ENCODE measurements at regions not wholly inside any gene's neighbourhood (a gene's known extent, or its start where the extent isn't known, plus 50 kb on each side); places are given as distances from the start of the nearest gene placed in this dataset.
"Not testable (repeated sequence)": the region's sequence is repeated elsewhere in the genome, so short reads cannot be mapped to it uniquely, and the experiment has no call there.

DNA sequence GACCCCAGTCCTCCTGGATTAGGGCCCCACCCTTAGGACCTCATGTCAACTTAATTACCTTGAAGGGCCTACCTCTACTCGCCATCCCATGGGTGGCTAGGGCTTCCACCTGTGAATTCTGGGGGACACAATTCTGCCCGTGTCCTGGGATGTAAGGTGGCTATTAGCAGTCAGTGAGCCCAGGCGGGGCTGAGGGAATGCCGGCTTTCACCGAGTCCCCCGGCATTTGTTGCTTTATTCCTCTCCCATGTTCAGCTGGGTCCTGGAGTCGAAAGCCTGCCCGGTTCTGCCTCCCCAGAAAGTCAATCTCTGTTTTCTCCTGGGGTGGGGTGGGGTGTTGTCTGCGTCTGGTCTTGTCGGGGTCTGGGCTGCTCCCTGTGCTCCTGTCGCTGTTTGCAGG is 125.6 kb downstream of the GLRX3 start:
- intact Hi-C loops (cut with micrococcal nuclease) = no loop called here
- DNase-seq = no peak
- no peaks in the 10 kb centered on the region for H3K27me3 Mint-ChIP-seq
- no peak overlapping the region for H3K4me3 Mint-ChIP-seq
- Histone ChIP-seq H3K36me3 (ENCODE audit: insufficient read depth, low read length) (no peaks in the 10 kb centered on the region), H3K4me3 (ENCODE audit: low read length in 2 of 2) (no peak overlapping the region), H3K4me1 (ENCODE audit: insufficient read depth, low read length) (no peaks in the 10 kb centered on the region), H3K27me3 (ENCODE audit: insufficient read depth, low read length) (no peaks in the 10 kb centered on the region), H3K9me3 (ENCODE audit: control insufficient read depth in 1 of 2, low read length in 2 of 2) (no peaks in the 10 kb centered on the region), H3K27ac (ENCODE audit: low read depth, low read length) (no peak overlapping the region)
- peaks cover 0 to 7% (median 2%) of the 10 kb centered on the region in 8 donors for H3K9me3 Mint-ChIP-seq
- ChIA-PET CTCF (ENCODE audit: partially characterized antibody) (no interaction called here), POLR2A (ENCODE audit: partially characterized antibody) (no interaction called here)
- H3K27ac Mint-ChIP-seq = no peak overlapping the region
- H3K36me3 Mint-ChIP-seq = peaks cover 0 to 3% of the 10 kb centered on the region in 2 donors
- no peaks in the 10 kb centered on the region for H3K4me1 Mint-ChIP-seq

DNA sequence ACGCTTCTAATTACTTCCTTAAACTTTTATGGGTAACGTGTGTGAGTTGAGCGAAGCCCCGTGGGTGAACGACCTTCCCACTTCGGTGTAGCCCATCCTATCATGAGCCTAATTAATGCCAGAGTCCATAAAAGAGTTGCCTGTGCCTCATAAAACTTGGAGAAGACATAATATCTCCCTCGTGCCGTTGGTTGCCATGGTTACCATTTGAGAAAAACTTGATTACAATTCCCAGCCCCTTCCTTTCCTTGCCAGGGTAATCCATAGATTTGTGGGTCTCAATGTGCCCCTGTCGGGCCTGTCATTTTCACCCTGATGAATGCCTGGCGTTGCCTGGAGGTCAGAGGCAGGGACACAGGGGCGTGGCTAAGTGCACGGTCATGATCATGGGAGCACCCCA is 127.1 kb downstream of the GLRX3 start:
- DNase-seq = no peak
- Mint-ChIP-seq H3K9me3 (peaks cover 0 to 9% (median 4%) of the 10 kb centered on the region in 8 donors), H3K4me1 (no peaks in the 10 kb centered on the region), H3K27ac (no peak overlapping the region), H3K27me3 (no peaks in the 10 kb centered on the region), H3K4me3 (no peak overlapping the region), H3K36me3 (peaks cover 0 to 3% of the 10 kb centered on the region in 2 donors)
- Histone ChIP-seq H3K4me1 (ENCODE audit: insufficient read depth, low read length) (no peaks in the 10 kb centered on the region), H3K9me3 (ENCODE audit: control insufficient read depth in 1 of 2, low read length in 2 of 2) (no peaks in the 10 kb centered on the region), H3K36me3 (ENCODE audit: insufficient read depth, low read length) (no peaks in the 10 kb centered on the region), H3K27ac (ENCODE audit: low read depth, low read length) (no peak overlapping the region), H3K27me3 (ENCODE audit: insufficient read depth, low read length) (no peaks in the 10 kb centered on the region), H3K4me3 (ENCODE audit: low read length in 2 of 2) (no peak overlapping the region)
- POLR2A ChIA-PET (ENCODE audit: partially characterized antibody) = no interaction called here
- intact Hi-C loops (cut with micrococcal nuclease) = no loop called here
- CTCF ChIA-PET (ENCODE audit: partially characterized antibody) = no interaction called here

- no peaks in the 10 kb centered on the region for H3K9me3 ChIP-seq (ENCODE audit: control insufficient read depth in 1 of 2, low read length in 2 of 2)
- no peak overlapping the region for H3K27ac Mint-ChIP-seq
- no peak overlapping the region for H3K27ac ChIP-seq (ENCODE audit: low read depth, low read length)
- no peak for DNase-seq
- no peaks in the 10 kb centered on the region for H3K4me1 ChIP-seq (ENCODE audit: insufficient read depth, low read length)
- no peaks in the 10 kb centered on the region for H3K27me3 ChIP-seq (ENCODE audit: insufficient read depth, low read length)
- no peak overlapping the region for H3K4me3 Mint-ChIP-seq
- H3K36me3 Mint-ChIP-seq = no peaks in the 10 kb centered on the region
- ChIA-PET CTCF (ENCODE audit: partially characterized antibody) (interaction anchor here (0.8 kb wide), 1 partner anchor 73 kb away, joined by 3 read pairs; no protein-coding TSS in a partner anchor), POLR2A (ENCODE audit: partially characterized antibody) (no interaction called here)
- no peaks in the 10 kb centered on the region for H3K27me3 Mint-ChIP-seq
- no peaks in the 10 kb centered on the region for H3K4me1 Mint-ChIP-seq
- peaks cover 0 to 9% (median 4%) of the 10 kb centered on the region in 8 donors for H3K9me3 Mint-ChIP-seq
- intact Hi-C loops (cut with micrococcal nuclease) = no loop called here
- no peaks in the 10 kb centered on the region for H3K36me3 ChIP-seq (ENCODE audit: insufficient read depth, low read length)
- H3K4me3 ChIP-seq (ENCODE audit: low read length in 2 of 2) = no peak overlapping the region
Observed at GRCh38 chr10:130265542-130265941, 129.4 kb downstream of the GLRX3 start.

GRCh38 chr10:130282492-130283218 is 146.5 kb downstream of the GLRX3 start:
- Histone ChIP-seq H3K9me3 (ENCODE audit: control insufficient read depth in 1 of 2, low read length in 2 of 2) (peaks cover 6 to 57% of the 10 kb centered on the region in 2 donors), H3K27ac (ENCODE audit: low read depth, low read length) (no peak overlapping the region), H3K4me3 (ENCODE audit: low read length in 2 of 2) (no peak overlapping the region), H3K27me3 (ENCODE audit: insufficient read depth, low read length) (no peaks in the 10 kb centered on the region), H3K4me1 (ENCODE audit: insufficient read depth, low read length) (no peaks in the 10 kb centered on the region), H3K36me3 (ENCODE audit: insufficient read depth, low read length) (no peaks in the 10 kb centered on the region)
- Mint-ChIP-seq H3K4me3 (no peak overlapping the region), H3K27ac (no peak overlapping the region), H3K4me1 (no peaks in the 10 kb centered on the region), H3K9me3 (peaks cover 2 to 100% (median 84%) of the 10 kb centered on the region in 8 donors), H3K36me3 (peaks cover 25 to 35% of the 10 kb centered on the region in 2 donors), H3K27me3 (no peaks in the 10 kb centered on the region)
- CTCF ChIA-PET (ENCODE audit: partially characterized antibody) = no interaction called here
- POLR2A ChIA-PET (ENCODE audit: partially characterized antibody) = no interaction called here
- intact Hi-C loops (cut with micrococcal nuclease) = no loop called here
- DNase-seq = no peak

DNA sequence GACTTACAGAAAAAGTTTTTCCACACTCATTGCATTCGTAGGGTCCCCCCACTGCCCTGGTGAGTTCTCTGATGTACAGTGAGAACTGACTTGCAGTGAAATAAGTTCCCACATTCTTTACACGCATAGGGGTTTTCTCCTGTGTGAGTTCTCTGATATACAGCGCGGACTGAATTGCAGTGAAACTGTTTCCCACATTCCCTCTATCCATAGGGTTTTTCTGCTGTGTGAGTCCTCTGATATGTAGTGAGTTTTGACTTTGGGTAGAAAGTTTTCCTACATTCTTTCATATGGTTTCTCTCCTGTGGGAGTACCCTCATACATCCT is 147.0 kb downstream of the GLRX3 start:
- ChIA-PET POLR2A (ENCODE audit: partially characterized antibody) (no interaction called here), CTCF (ENCODE audit: partially characterized antibody) (no interaction called here)
- Mint-ChIP-seq H3K27me3 (peaks cover 0 to 1% of the 10 kb centered on the region in 2 donors), H3K4me3 (no peak overlapping the region), H3K9me3 (peaks cover 2 to 100% (median 86%) of the 10 kb centered on the region in 8 donors), H3K36me3 (peaks cover 28 to 35% of the 10 kb centered on the region in 2 donors), H3K4me1 (no peaks in the 10 kb centered on the region), H3K27ac (no peak overlapping the region)
- H3K36me3 ChIP-seq (ENCODE audit: insufficient read depth, low read length) = no peaks in the 10 kb centered on the region
- no peaks in the 10 kb centered on the region for H3K4me1 ChIP-seq (ENCODE audit: insufficient read depth, low read length)
- no peak for DNase-seq
- H3K4me3 ChIP-seq (ENCODE audit: low read length in 2 of 2) = no peak overlapping the region
- no peaks in the 10 kb centered on the region for H3K27me3 ChIP-seq (ENCODE audit: insufficient read depth, low read length)
- no peak overlapping the region for H3K27ac ChIP-seq (ENCODE audit: low read depth, low read length)
- intact Hi-C loops (cut with micrococcal nuclease) = no loop called here
- peaks cover 6 to 54% of the 10 kb centered on the region in 2 donors for H3K9me3 ChIP-seq (ENCODE audit: control insufficient read depth in 1 of 2, low read length in 2 of 2)

DNA sequence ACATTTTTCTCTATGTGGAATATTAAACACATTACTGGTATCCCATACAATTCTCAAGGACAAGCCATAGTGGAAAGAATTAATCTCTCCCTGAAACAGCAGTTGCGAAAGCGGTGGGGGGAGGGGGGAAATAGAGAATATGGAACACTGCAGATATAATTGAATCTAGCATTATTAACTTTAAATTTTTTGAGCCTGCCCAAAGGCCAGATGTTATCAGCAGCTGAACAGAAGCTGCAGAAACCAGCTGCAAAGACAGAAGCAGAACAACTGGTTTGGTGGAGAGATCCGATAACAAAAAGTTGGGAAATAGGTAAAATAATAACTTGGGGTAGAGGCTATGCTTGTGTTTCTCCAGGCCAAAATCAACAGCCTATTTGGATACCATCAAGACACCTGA is 159.6 kb downstream of the GLRX3 start:
- H3K27me3 ChIP-seq (ENCODE audit: insufficient read depth, low read length); DNase-seq; H3K27ac Mint-ChIP-seq; H3K4me3 ChIP-seq (ENCODE audit: low read length in 2 of 2); H3K4me3 Mint-ChIP-seq; H3K27ac ChIP-seq (ENCODE audit: low read depth, low read length); H3K4me1 ChIP-seq (ENCODE audit: insufficient read depth, low read length); intact Hi-C loops (cut with micrococcal nuclease); H3K4me1 Mint-ChIP-seq; H3K27me3 Mint-ChIP-seq; CTCF ChIA-PET (ENCODE audit: partially characterized antibody); H3K36me3 ChIP-seq (ENCODE audit: insufficient read depth, low read length); POLR2A ChIA-PET (ENCODE audit: partially characterized antibody): not testable (repeated sequence)
- Mint-ChIP-seq H3K36me3 (peaks cover 3 to 14% of the 10 kb centered on the region in 2 donors), H3K9me3 (peaks cover 4 to 87% (median 79%) of the 10 kb centered on the region in 8 donors)
- peaks cover 0 to 16% of the 10 kb centered on the region in 2 donors for H3K9me3 ChIP-seq (ENCODE audit: control insufficient read depth in 1 of 2, low read length in 2 of 2)

- intact Hi-C loops (cut with micrococcal nuclease) = loop anchor here (5.0 kb wide), 1 partner anchor 833 kb away; the partner anchor contains the start of gene MGMT
- Mint-ChIP-seq H3K27me3 (no peaks in the 10 kb centered on the region), H3K27ac (no peak overlapping the region), H3K4me1 (peaks cover 5 to 26% (median 8%) of the 10 kb centered on the region in 4 donors), H3K9me3 (peaks cover 6 to 74% (median 59%) of the 10 kb centered on the region in 8 donors), H3K4me3 (peak overlapping the region in 5 of 8 donors; percentile 29 to 85 (median 74)), H3K36me3 (peaks cover 7 to 20% of the 10 kb centered on the region in 2 donors)
- no peaks in the 10 kb centered on the region for H3K36me3 ChIP-seq (ENCODE audit: insufficient read depth, low read length)
- H3K27me3 ChIP-seq (ENCODE audit: insufficient read depth, low read length) = no peaks in the 10 kb centered on the region
- peaks cover 0 to 16% of the 10 kb centered on the region in 2 donors for H3K9me3 ChIP-seq (ENCODE audit: control insufficient read depth in 1 of 2, low read length in 2 of 2)
- peak in 1 of 5 donors; percentile 1 for DNase-seq
- peak overlapping the region; percentile 21 for H3K27ac ChIP-seq (ENCODE audit: low read depth, low read length)
- POLR2A ChIA-PET (ENCODE audit: partially characterized antibody) = interaction anchor here (0.7 to 2.3 kb wide), 2 partner anchors 128 to 190 kb away, joined by 4 to 19 read pairs; partner anchors contain the start of gene C10orf143
- no peak overlapping the region for H3K4me3 ChIP-seq (ENCODE audit: low read length in 2 of 2)
- peaks cover 6% of the 10 kb centered on the region for H3K4me1 ChIP-seq (ENCODE audit: insufficient read depth, low read length)
- CTCF ChIA-PET (ENCODE audit: partially characterized antibody) = interaction anchor here (1.2 kb wide), 1 partner anchor 190 kb away, joined by 5 read pairs; the partner anchor contains the start of gene C10orf143
Observed at GRCh38 chr10:130300608-130301020, 164.4 kb downstream of the GLRX3 start.

Data from CD4-positive, alpha-beta memory T cell (primary cell).